Endothelial cell of umbilical vein (primary cell): ENCODE measurements at regions not wholly inside any gene's neighbourhood (a gene's known extent, or its start where the extent isn't known, plus 50 kb on each side); places are given as distances from the start of the nearest gene placed in this dataset.

Experiments
- BruUV-seq: library from RNA; stranded (reverse); fragments of 400-500 nt; replicated peaks from 2 replicates; lab custom pipeline; 2021; lab: Mats Ljungman, UMichigan
- CTCF ChIA-PET: fragments of 300-600, 350-600 bp; sonication (Branson Sonifier 250); formaldehyde crosslinking; loops from one replicate; lab custom pipeline; 2021; ENCODE audit warnings: antibody characterized with exemption, inconsistent platforms; lab: Charles Lee
- POLR2A ChIA-PET: fragments of 300-600, 350-600 bp; sonication (Branson Sonifier 250); formaldehyde crosslinking; loops from one replicate; lab custom pipeline; 2021; ENCODE audit warnings: antibody characterized with exemption, inconsistent platforms; lab: Charles Lee
- DNase-seq: peaks from one replicate; pipeline ENCODE4 v3.0.0-alpha.2; 2011; ENCODE audit warnings: low read depth, low spot score
- FAIRE-seq: peaks from 2 replicates; lab custom pipeline; 2011; peaks lifted over from hg19 to GRCh38; lab: Jason Lieb, UNC
- H2AFZ ChIP-seq: 2 replicates; pipeline ENCODE4 v1.6.0; 2012; ENCODE audit warnings: low read depth, low read length, control low read depth, inconsistent platforms
- H3K27ac ChIP-seq: 2 replicates; pipeline ENCODE4 v1.5.1; 2011; ENCODE audit warnings: low read depth, mild to moderate bottlenecking, control low read depth, low read length, moderate library complexity; ENCODE audit not compliant: insufficient read depth
- H3K27me3 ChIP-seq, 2 experiments: 2 replicates each; pipeline versions ENCODE4 v1.6.0 to v1.6.1; 2011; ENCODE audit warnings: low read length in 2 of 2, mixed read lengths in 1 of 2; ENCODE audit not compliant: control insufficient read depth in 2 of 2, insufficient read depth in 2 of 2
- H3K36me3 ChIP-seq, 2 experiments: 2 replicates in 1 of 2; 3 replicates in 1 of 2; pipeline ENCODE4 v1.5.1; 2011; ENCODE audit warnings: low read length in 2 of 2, mild to moderate bottlenecking in 1 of 2, moderate library complexity in 1 of 2; ENCODE audit not compliant: control insufficient read depth in 2 of 2, insufficient read depth in 2 of 2; ENCODE audit errors: extremely low read depth in 1 of 2
- H3K4me1 ChIP-seq: 3 replicates; pipeline ENCODE4 v1.5.1; 2011; ENCODE audit warnings: mild to moderate bottlenecking, low read length; ENCODE audit not compliant: control insufficient read depth, insufficient read depth; ENCODE audit errors: extremely low read depth
- H3K4me2 ChIP-seq: 2 replicates; pipeline ENCODE4 v1.6.1; 2011; ENCODE audit warnings: low read length, control low read depth, mixed read lengths; ENCODE audit not compliant: insufficient read depth
- H3K4me3 ChIP-seq, 3 experiments: fragments of 200-600 bp in 1 of 3; sonication (generic), shearing (Covaris generic) in 1 of 3; replicated peaks in 1 of 3; 2 replicates each; pipeline ENCODE4 v1.5.1; 2011 to 2016; ENCODE audit warnings: control low read depth in 3 of 3, low read length in 3 of 3, mild to moderate bottlenecking in 2 of 3, inconsistent platforms in 1 of 3, low read depth in 1 of 3, moderate library complexity in 1 of 3; ENCODE audit not compliant: insufficient read depth in 1 of 3
- H3K79me2 ChIP-seq: 2 replicates; pipeline ENCODE4 v1.6.0; 2012; ENCODE audit warnings: low read length, inconsistent platforms; ENCODE audit not compliant: control insufficient read depth, insufficient read depth
- H3K9ac ChIP-seq: replicated peaks from 2 replicates; pipeline ENCODE3; 2011; ENCODE audit warnings: low read length, control low read depth; ENCODE audit not compliant: insufficient read depth; ENCODE audit errors: extremely low read depth
- H3K9me1 ChIP-seq: replicated peaks from 3 replicates; pipeline ENCODE4 v1.6.0; 2011; ENCODE audit warnings: mild to moderate bottlenecking, low read length; ENCODE audit not compliant: control insufficient read depth, insufficient read depth; ENCODE audit errors: extremely low read depth
- H3K9me3 ChIP-seq: replicated peaks from 2 replicates; pipeline ENCODE4 v1.5.1; 2012; ENCODE audit warnings: low read length, inconsistent platforms; ENCODE audit not compliant: control insufficient read depth, insufficient read depth
- H4K20me1 ChIP-seq: replicated peaks from 2 replicates; pipeline ENCODE3; 2011; ENCODE audit warnings: mild to moderate bottlenecking, low read length; ENCODE audit not compliant: control insufficient read depth, insufficient read depth; ENCODE audit errors: extremely low read depth
- CTCF ChIP-seq, 2 donors: IDR thresholded peaks; 1 replicate in 1 of 2; 2 replicates in 1 of 2; pipeline ENCODE4 v1.5.1; 2011; ENCODE audit warnings: low read length in 2 of 2, mild to moderate bottlenecking in 2 of 2, moderate library complexity in 2 of 2, control low read depth in 1 of 2, inconsistent platforms in 1 of 2, low read depth in 1 of 2; ENCODE audit not compliant: insufficient read depth in 1 of 2; ENCODE audit errors: extremely low read depth in 1 of 2
- EZH2 ChIP-seq: IDR thresholded peaks from 2 replicates; pipeline ENCODE4 v1.6.1; 2012; ENCODE audit warnings: borderline replicate concordance, low read depth, mild to moderate bottlenecking, moderate library complexity, low read length, inconsistent platforms; ENCODE audit not compliant: severe bottlenecking
- FOS ChIP-seq: IDR thresholded peaks from 2 replicates; pipeline ENCODE4 v1.6.1; 2011; ENCODE audit warnings: mild to moderate bottlenecking, low read length, moderate library complexity, borderline replicate concordance; ENCODE audit not compliant: insufficient read depth
- GATA2 ChIP-seq: IDR thresholded peaks from 2 replicates; pipeline ENCODE4 v1.7.0; 2011; ENCODE audit warnings: low read depth, mild to moderate bottlenecking, moderate library complexity, mixed read lengths, low read length; ENCODE audit not compliant: insufficient read length, insufficient read depth
- JUN ChIP-seq: IDR thresholded peaks from 2 replicates; pipeline ENCODE4 v1.6.1; 2011; ENCODE audit warnings: borderline replicate concordance, low read depth; ENCODE audit not compliant: insufficient read length, insufficient read depth
- MAX ChIP-seq: IDR thresholded peaks from 2 replicates; pipeline ENCODE4 v1.6.1; 2011; ENCODE audit not compliant: insufficient read depth, insufficient read length
- MYC ChIP-seq: IDR thresholded peaks from one replicate; pipeline ENCODE4 v1.6.1; 2011; ENCODE audit warnings: mild to moderate bottlenecking, low read depth, low read length
- POLR2A ChIP-seq: IDR thresholded peaks from 2 replicates; pipeline ENCODE4 v1.6.1; 2012; ENCODE audit warnings: low read depth, mild to moderate bottlenecking, control low read depth, low read length
- POLR2AphosphoS5 ChIP-seq: IDR thresholded peaks from 2 replicates; pipeline ENCODE4 v1.6.1; 2012; ENCODE audit warnings: low read depth, mild to moderate bottlenecking, control low read depth, low read length, moderate library complexity; ENCODE audit not compliant: insufficient read depth
- dilution Hi-C: fragments of 300-500 bp; cut with MboI; formaldehyde crosslinking; loops from one replicate; pipeline ENCODE4 v1.15.0; 2019; ENCODE audit warnings: low sequenced_read_pairs; ENCODE audit not compliant: extremely low pct_ligation_motif_present
- intact Hi-C: fragments of 100-400 bp; cut with micrococcal nuclease; formaldehyde crosslinking; loops from one replicate; pipeline ENCODE4 v1.10.0; 2022

- Histone ChIP-seq H3K9me3 (no peaks in the 10 kb centered on the region), H4K20me1 (no peaks in the 10 kb centered on the region), H2AFZ (no peak overlapping the region), H3K36me3 (no peaks in the 10 kb centered on the region), H3K9ac (no peak overlapping the region), H3K4me2 (no peak overlapping the region), H3K4me1 (peaks cover 10% of the 10 kb centered on the region), H3K9me1 (no peaks in the 10 kb centered on the region), H3K27ac (no peak overlapping the region), H3K27me3 (no peaks in the 10 kb centered on the region), H3K4me3 (no peak overlapping the region), H3K79me2 (no peaks in the 10 kb centered on the region)
- POLR2A ChIA-PET, result interaction anchor here (0.6 kb wide), 1 partner anchor 10 kb away, joined by 7 read pairs; no protein-coding TSS in a partner anchor
- dilution Hi-C loops, result no loop called here
- no peak for FAIRE-seq
- TF ChIP-seq MAX (no peak), JUN (no peak), GATA2 (no peak), CTCF (IDR thresholded peaks at IDR 0.05; ENCODE audit: extremely low read depth in 1 of 2, insufficient read depth in 1 of 2, low read depth in 1 of 2, low read length in 2 of 2) (no peak), POLR2AphosphoS5 (no peak), POLR2A (no peak), MYC (no peak), FOS (no peak), EZH2 (no peak)
- CTCF ChIA-PET, result no interaction called here
- intact Hi-C loops, result no loop called here
- DNase-seq, result no peak
- BruUV-seq, result no TSS peak
Observed at GRCh38 chr5:136527311-136527710, 162.0 kb upstream of the TRPC7 start.
